ENCODE measurements at regions not wholly inside any gene's neighbourhood (a gene's known extent, or its start where the extent isn't known, plus 50 kb on each side); places are given as distances from the start of the nearest gene placed in this dataset.
A peak's percentile ranks its signal among the peaks of the same experiment; 100 is the strongest.

DNA sequence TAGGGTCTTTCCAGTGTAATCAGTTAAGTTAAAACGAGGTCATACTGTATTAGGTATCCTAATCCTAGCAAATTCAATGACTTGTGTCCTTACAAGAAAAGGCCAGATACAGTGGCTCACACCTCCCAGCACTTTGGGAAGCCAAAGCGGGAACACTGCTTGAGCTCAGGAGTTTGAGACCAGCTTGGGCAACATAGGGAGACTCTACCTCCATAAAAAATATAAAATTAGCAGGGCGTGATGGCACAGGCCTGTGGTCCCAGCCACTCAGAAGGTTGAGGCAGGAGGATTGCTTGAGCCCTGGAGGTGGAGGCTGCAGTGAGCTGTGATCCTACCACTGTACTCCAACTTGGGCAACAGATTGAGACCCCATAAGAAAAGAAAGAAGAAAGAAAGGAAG, 61.1 kb downstream of the CXCL12 start:
- H2BK15ac ChIP-seq (ENCODE audit: low read length), result no peak overlapping the region
- H3K9me3 ChIP-seq (ENCODE audit: insufficient read depth in 2 of 2, low read depth in 1 of 2, low read length in 1 of 2), result no peaks in the 10 kb centered on the region
- H3K9ac ChIP-seq (replicated peaks in 1 of 4; ENCODE audit: extremely low read depth in 1 of 4, low read depth in 3 of 4, low read length in 3 of 4), result no peak overlapping the region
- no peaks in the 10 kb centered on the region for H3K79me2 ChIP-seq (ENCODE audit: control insufficient read depth in 1 of 2, insufficient read depth in 2 of 2, low read length in 2 of 2)
- no peak overlapping the region for H4K8ac ChIP-seq (ENCODE audit: extremely low read depth, insufficient read depth, low read length)
- no peak overlapping the region for H2BK120ac ChIP-seq (replicated peaks; ENCODE audit: low read depth, low read length)
- no peak overlapping the region for H3K4ac ChIP-seq (replicated peaks; ENCODE audit: insufficient read length, low read depth, low read length)
- no peaks in the 10 kb centered on the region for H3K23me2 ChIP-seq (ENCODE audit: low read depth, low read length)
- H4K20me1 ChIP-seq (replicated peaks in 1 of 2; ENCODE audit: control insufficient read depth in 1 of 2, insufficient read depth in 2 of 2, low read length in 2 of 2), result peaks cover 0 to 2% of the 10 kb centered on the region in 2 experiments
- POLR2A ChIA-PET (ENCODE audit: partially characterized antibody), result no interaction called here
- H3K14ac ChIP-seq (ENCODE audit: insufficient read length), result no peak overlapping the region
- H2BK5ac ChIP-seq (ENCODE audit: low read depth, low read length), result no peak overlapping the region
- no peak overlapping the region for H3K18ac ChIP-seq (ENCODE audit: extremely low read depth, low read length)
- H3K36me3 ChIP-seq (ENCODE audit: control insufficient read depth in 2 of 4, insufficient read depth in 4 of 4, low read length in 3 of 4), result no peaks in the 10 kb centered on the region
- no peaks in the 10 kb centered on the region for H3K4me1 ChIP-seq (replicated peaks in 1 of 4; ENCODE audit: control insufficient read depth in 3 of 4, insufficient read depth in 4 of 4, low read length in 3 of 4)
- no peak overlapping the region for H4K91ac ChIP-seq (replicated peaks; ENCODE audit: insufficient read length, low read length)
- H3K23ac ChIP-seq (ENCODE audit: insufficient read length), result no peak overlapping the region
- no peak overlapping the region for H4K5ac ChIP-seq (ENCODE audit: insufficient read length, low read depth, low read length)
- no peak overlapping the region for H3K4me2 ChIP-seq (ENCODE audit: insufficient read depth in 1 of 2, low read depth in 2 of 2, low read length in 2 of 2)
- no peak overlapping the region for H2AFZ ChIP-seq (ENCODE audit: low read length)
- no peak overlapping the region for H3K56ac ChIP-seq (replicated peaks; ENCODE audit: insufficient read length, low read depth, low read length)
- DNase-seq (ENCODE audit: low read depth in 1 of 2, low spot score in 2 of 2) (peak in 1 of 2 experiments; percentile 7), FAIRE-seq (no peak)
- WGBS, 2 experiments (ENCODE audit: extremely low coverage in 1 of 2, insufficient coverage in 1 of 2, insufficient read length in 1 of 2, insufficient replicate concordance in 2 of 2, low coverage in 1 of 2, low lambda C conversion rate in 2 of 2, missing lambda C conversion rate in 1 of 2), result 91% methylated on average over 2 of the region's 3 CpGs; no CpG with 5 or more reads in 1 of the 2 experiments
- CTCF ChIA-PET (ENCODE audit: partially characterized antibody), result interaction anchor here (1.0 to 2.1 kb wide), 4 partner anchors 11 to 63 kb away, joined by 6 to 15 read pairs (median 6); no protein-coding TSS in a partner anchor
- no peak overlapping the region for H3K4me3 ChIP-seq (ENCODE audit: extremely low read depth in 1 of 4, insufficient read depth in 2 of 4, low read depth in 3 of 4, low read length in 4 of 4)
- H2BK12ac ChIP-seq (ENCODE audit: low read depth, low read length), result no peak overlapping the region
- no peaks in the 10 kb centered on the region for H3K79me1 ChIP-seq (ENCODE audit: low read depth, low read length)
- no peak overlapping the region for H2BK20ac ChIP-seq (ENCODE audit: low read length)
- no peaks in the 10 kb centered on the region for H3K27me3 ChIP-seq (replicated peaks in 1 of 4; ENCODE audit: control insufficient read depth in 3 of 4, extremely low read depth in 1 of 4, insufficient read depth in 3 of 4, low read length in 3 of 4)
- H3K27ac ChIP-seq (ENCODE audit: low read depth, low read length), result no peak overlapping the region
- no peak overlapping the region for H2AK5ac ChIP-seq (ENCODE audit: low read depth, low read length)
- TF ChIP-seq, protein P1, sequence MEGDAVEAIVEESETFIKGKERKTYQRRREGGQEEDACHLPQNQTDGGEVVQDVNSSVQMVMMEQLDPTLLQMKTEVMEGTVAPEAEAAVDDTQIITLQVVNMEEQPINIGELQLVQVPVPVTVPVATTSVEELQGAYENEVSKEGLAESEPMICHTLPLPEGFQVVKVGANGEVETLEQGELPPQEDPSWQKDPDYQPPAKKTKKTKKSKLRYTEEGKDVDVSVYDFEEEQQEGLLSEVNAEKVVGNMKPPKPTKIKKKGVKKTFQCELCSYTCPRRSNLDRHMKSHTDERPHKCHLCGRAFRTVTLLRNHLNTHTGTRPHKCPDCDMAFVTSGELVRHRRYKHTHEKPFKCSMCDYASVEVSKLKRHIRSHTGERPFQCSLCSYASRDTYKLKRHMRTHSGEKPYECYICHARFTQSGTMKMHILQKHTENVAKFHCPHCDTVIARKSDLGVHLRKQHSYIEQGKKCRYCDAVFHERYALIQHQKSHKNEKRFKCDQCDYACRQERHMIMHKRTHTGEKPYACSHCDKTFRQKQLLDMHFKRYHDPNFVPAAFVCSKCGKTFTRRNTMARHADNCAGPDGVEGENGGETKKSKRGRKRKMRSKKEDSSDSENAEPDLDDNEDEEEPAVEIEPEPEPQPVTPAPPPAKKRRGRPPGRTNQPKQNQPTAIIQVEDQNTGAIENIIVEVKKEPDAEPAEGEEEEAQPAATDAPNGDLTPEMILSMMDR (IDR thresholded peaks at IDR 0.05; ENCODE audit: control extremely low read depth in 1 of 3, insufficient read depth in 1 of 3, low read depth in 1 of 3, low read length in 3 of 3), result no peak
- TF ChIP-seq HDAC6 (IDR thresholded peaks at IDR 0.05; ENCODE audit: low read depth, low read length) (no peak), TAF1 (IDR thresholded peaks at IDR 0.05; ENCODE audit: low read depth, low read length) (no peak), TCF12 (IDR thresholded peaks at IDR 0.05; ENCODE audit: low read depth, low read length) (no peak), SP2 (IDR thresholded peaks at IDR 0.05; ENCODE audit: low read length) (no peak), KDM1A (IDR thresholded peaks at IDR 0.05; ENCODE audit: borderline replicate concordance, low read length) (no peak), POLR2A (IDR thresholded peaks at IDR 0.05; ENCODE audit: control extremely low read depth in 1 of 2, low read depth in 2 of 2, low read length in 2 of 2) (no peak), CTBP2 (IDR thresholded peaks at IDR 0.05; ENCODE audit: borderline replicate concordance, insufficient read depth, insufficient read length, low read length) (no peak), SAP30 (IDR thresholded peaks at IDR 0.05; ENCODE audit: insufficient read depth, insufficient replicate concordance, low read length) (no peak), EP300 (IDR thresholded peaks at IDR 0.05; ENCODE audit: borderline replicate concordance in 1 of 2, low read depth in 2 of 2, low read length in 2 of 2) (no peak), SP1 (IDR thresholded peaks at IDR 0.05; ENCODE audit: low read depth, low read length) (no peak)
- TF ChIP-seq, protein P2, sequence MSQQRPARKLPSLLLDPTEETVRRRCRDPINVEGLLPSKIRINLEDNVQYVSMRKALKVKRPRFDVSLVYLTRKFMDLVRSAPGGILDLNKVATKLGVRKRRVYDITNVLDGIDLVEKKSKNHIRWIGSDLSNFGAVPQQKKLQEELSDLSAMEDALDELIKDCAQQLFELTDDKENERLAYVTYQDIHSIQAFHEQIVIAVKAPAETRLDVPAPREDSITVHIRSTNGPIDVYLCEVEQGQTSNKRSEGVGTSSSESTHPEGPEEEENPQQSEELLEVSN (IDR thresholded peaks at IDR 0.05), result no peak

Measured in H1 (cell line).